Esophagus squamous epithelium (tissue), 5 donors: ENCODE measurements at regions not wholly inside any gene's neighbourhood (a gene's known extent, or its start where the extent isn't known, plus 50 kb on each side); places are given as distances from the start of the nearest gene placed in this dataset.
A peak's percentile ranks its signal among the peaks of the same experiment; 100 is the strongest.

ENCODE experiments used
- DNase-seq: peaks from one replicate; lab custom pipeline; 2025; lab: John Stamatoyannopoulos, UW
- H3K27ac ChIP-seq, 4 donors: fragments of 200-600 bp; sonication (generic); one replicate each; pipeline ENCODE4 v1.5.1; 2016 to 2019; ENCODE audit warnings: mild to moderate bottlenecking in 1 of 4
- H3K27me3 ChIP-seq, 4 donors: fragments of 200-600 bp; sonication (generic); 1 replicate in 3 of 4; 2 replicates in 1 of 4; pipeline versions ENCODE4 v1.5.1 to v1.6.0; 2017 to 2021; ENCODE audit warnings: antibody characterized with exemption in 1 of 4
- H3K36me3 ChIP-seq, 3 donors: fragments of 200-600 bp; sonication (generic); one replicate each; pipeline ENCODE4 v1.5.1; 2016 to 2019
- H3K4me1 ChIP-seq, 3 donors: fragments of 200-600 bp; sonication (generic); one replicate each; pipeline ENCODE4 v1.5.1; 2017 to 2019
- H3K4me3 ChIP-seq, 4 donors: fragments of 200-600 bp; sonication (generic); 1 replicate in 3 of 4; 2 replicates in 1 of 4; pipeline ENCODE4 v1.5.1; 2016 to 2019; ENCODE audit warnings: mild to moderate bottlenecking in 2 of 4, moderate library complexity in 1 of 4
- H3K9me3 ChIP-seq, 3 donors: fragments of 200-600 bp; sonication (generic); one replicate each; pipeline ENCODE4 v1.5.1; 2016 to 2019
- POLR2A ChIP-seq, 4 donors: fragments of 450-650 bp; IDR thresholded peaks; one replicate each; pipeline ENCODE4 v1.6.1; 2017; ENCODE audit warnings: antibody characterized with exemption in 4 of 4, mild to moderate bottlenecking in 4 of 4, moderate library complexity in 3 of 4
- WGBS, 2 donors: methylation state at CpG; one replicate each; pipeline ENCODE4 v1.1.5; 2018; 5-methylcytosine and 5-hydroxymethylcytosine counted together
- intact Hi-C: fragments of 100-400 bp; cut with DNase I; formaldehyde crosslinking; loops from one replicate; pipeline ENCODE4 v1.15.0; 2022
- TF ChIP-seq, protein P1 (sequence below), 6 experiments: fragments of 450-650 bp in 4 of 6; fragments of 200-600 bp in 2 of 6; sonication (generic) in 2 of 6; IDR thresholded peaks; one replicate each; pipeline ENCODE4 v1.5.1; 2016 to 2019; ENCODE audit warnings: antibody characterized with exemption in 6 of 6, mild to moderate bottlenecking in 4 of 6, moderate library complexity in 4 of 6
- donor health status: DM: yes; HTN: yes; CAD: no.

DNA sequence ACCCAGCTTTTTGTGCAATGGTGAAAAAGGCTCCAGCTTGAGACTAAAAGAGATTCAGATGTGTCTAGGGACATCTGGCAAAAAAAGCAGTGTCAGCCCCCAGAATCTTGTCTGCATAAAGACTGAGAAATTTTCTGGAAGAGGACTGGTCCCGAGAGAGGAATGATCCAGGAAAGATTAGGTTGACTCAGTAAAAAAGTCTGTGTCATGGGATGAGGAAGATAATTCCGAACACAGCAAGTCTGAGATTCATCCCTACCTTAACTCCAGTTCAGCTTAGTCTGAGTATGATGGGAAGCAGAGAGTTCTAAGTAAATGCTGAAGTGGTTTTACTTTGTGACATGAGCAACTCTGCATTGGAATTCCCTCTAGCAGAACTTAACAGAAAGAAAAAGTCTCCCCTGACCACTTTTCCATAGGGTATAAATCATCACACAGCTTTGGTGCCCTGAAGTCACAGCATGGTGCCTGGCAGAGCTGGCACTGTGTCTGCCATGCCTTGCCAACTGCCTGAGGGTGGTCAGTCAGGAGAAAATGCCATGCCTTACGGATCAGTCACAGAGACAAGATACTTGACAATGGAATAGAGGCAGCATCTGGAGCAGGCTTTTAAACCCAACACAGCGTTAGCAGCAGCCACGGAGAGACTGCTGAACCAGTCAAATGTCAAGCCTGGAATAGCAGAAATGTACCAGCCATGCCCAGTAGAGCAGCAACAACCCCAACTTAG lies 153.4 kb downstream of the ZC3H11B start:
- H3K4me1 ChIP-seq: peaks cover 0 to 16% (median 4%) of the 10 kb centered on the region in 3 donors
- H3K36me3 ChIP-seq: no peaks in the 10 kb centered on the region
- H3K27ac ChIP-seq: peak overlapping the region in 2 of 4 donors; percentile 51 to 63
- no peak overlapping the region for H3K4me3 ChIP-seq
- WGBS, 2 donors: 63 to 64% methylated on average over 3 to 5 of the region's 5 CpGs
- no peaks in the 10 kb centered on the region for H3K27me3 ChIP-seq
- DNase-seq: no peak
- intact Hi-C loops: no loop called here
- no peak for TF ChIP-seq POLR2A (IDR thresholded peaks at IDR 0.05)
- TF ChIP-seq, protein P1, sequence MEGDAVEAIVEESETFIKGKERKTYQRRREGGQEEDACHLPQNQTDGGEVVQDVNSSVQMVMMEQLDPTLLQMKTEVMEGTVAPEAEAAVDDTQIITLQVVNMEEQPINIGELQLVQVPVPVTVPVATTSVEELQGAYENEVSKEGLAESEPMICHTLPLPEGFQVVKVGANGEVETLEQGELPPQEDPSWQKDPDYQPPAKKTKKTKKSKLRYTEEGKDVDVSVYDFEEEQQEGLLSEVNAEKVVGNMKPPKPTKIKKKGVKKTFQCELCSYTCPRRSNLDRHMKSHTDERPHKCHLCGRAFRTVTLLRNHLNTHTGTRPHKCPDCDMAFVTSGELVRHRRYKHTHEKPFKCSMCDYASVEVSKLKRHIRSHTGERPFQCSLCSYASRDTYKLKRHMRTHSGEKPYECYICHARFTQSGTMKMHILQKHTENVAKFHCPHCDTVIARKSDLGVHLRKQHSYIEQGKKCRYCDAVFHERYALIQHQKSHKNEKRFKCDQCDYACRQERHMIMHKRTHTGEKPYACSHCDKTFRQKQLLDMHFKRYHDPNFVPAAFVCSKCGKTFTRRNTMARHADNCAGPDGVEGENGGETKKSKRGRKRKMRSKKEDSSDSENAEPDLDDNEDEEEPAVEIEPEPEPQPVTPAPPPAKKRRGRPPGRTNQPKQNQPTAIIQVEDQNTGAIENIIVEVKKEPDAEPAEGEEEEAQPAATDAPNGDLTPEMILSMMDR (IDR thresholded peaks at IDR 0.05): no peak
- no peaks in the 10 kb centered on the region for H3K9me3 ChIP-seq

DNA sequence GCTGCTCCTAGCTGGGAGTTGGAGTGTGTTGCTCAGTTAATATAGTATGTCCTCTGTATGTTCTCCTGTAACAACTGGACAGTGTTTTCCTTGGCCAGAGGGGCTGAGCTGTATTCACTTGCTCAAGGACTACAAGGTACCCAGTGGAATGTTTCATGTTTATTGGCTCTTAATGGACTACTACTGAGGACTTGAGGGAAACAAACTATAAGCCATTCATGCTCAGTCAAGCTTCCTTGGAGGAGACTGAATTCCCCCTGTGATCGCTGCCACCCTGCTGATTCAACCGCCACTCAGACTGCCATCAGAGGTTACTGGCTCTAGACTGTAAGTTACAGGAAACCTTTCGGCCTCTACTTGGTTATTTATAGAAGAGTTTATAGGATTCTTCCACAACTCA lies 166.6 kb downstream of the ZC3H11B start:
- intact Hi-C loops: no loop called here
- Histone ChIP-seq H3K27me3 (no peaks in the 10 kb centered on the region), H3K4me3 (no peak overlapping the region), H3K36me3 (no peaks in the 10 kb centered on the region), H3K27ac (no peak overlapping the region), H3K4me1 (no peaks in the 10 kb centered on the region), H3K9me3 (no peaks in the 10 kb centered on the region)
- WGBS, 2 donors: 76 to 81% methylated on average over 3 of the region's 3 CpGs
- TF ChIP-seq, protein P1 (IDR thresholded peaks at IDR 0.05): no peak
- no peak for TF ChIP-seq POLR2A (IDR thresholded peaks at IDR 0.05)
- DNase-seq: no peak

DNA sequence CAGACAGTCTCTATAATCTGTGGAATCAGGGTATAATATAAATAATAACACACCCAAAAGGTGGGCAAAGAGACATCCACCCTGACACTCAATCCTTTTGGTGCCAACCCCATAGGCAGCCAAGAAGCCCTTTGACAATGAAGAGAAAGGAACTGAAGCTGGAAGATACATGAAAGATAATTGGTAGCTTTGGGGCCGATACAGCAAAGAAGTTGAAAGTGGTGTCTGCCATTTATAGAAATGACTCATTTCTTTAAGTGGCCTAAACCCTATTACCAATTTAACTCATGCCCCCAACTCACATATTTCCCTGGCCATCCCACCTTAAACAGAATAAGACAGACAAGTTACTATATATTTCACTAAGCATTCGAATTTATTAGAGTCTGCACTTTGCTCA lies 167.0 kb downstream of the ZC3H11B start:
- H3K9me3 ChIP-seq: no peaks in the 10 kb centered on the region
- intact Hi-C loops: no loop called here
- H3K4me3 ChIP-seq: no peak overlapping the region
- 83 to 100% methylated on average over 2 of the region's 2 CpGs for WGBS, 2 donors
- TF ChIP-seq, protein P1 (IDR thresholded peaks at IDR 0.05): no peak
- TF ChIP-seq POLR2A (IDR thresholded peaks at IDR 0.05): no peak
- H3K36me3 ChIP-seq: no peaks in the 10 kb centered on the region
- no peak overlapping the region for H3K27ac ChIP-seq
- no peak for DNase-seq
- H3K4me1 ChIP-seq: no peaks in the 10 kb centered on the region
- no peaks in the 10 kb centered on the region for H3K27me3 ChIP-seq

DNA sequence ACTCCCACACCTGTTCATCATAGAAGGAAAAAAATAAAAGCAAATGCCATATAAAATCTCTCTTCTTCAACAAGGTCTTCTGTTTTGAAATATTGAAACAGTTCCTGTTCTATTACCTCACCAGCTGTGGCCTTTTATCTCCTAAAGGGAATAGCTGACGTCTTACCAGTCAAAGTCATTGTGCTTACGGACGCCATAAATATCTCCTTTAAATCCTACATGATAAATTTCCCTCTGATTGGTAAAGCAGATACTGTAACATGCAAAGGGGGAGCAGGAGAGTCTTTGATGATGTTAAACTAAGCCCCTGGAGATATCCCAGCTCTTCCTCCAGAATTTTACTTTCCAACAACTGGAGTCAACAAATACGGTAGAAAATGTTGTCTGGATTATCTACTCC lies 168.4 kb downstream of the ZC3H11B start:
- intact Hi-C loops: no loop called here
- no peaks in the 10 kb centered on the region for H3K36me3 ChIP-seq
- no peak overlapping the region for H3K27ac ChIP-seq
- no peaks in the 10 kb centered on the region for H3K4me1 ChIP-seq
- TF ChIP-seq, protein P1 (IDR thresholded peaks at IDR 0.05): no peak
- TF ChIP-seq POLR2A (IDR thresholded peaks at IDR 0.05): no peak
- no peaks in the 10 kb centered on the region for H3K27me3 ChIP-seq
- H3K9me3 ChIP-seq: no peaks in the 10 kb centered on the region
- no peak overlapping the region for H3K4me3 ChIP-seq
- WGBS, 2 donors: 78 to 87% methylated on average over 4 of the region's 4 CpGs
- DNase-seq: no peak

DNA sequence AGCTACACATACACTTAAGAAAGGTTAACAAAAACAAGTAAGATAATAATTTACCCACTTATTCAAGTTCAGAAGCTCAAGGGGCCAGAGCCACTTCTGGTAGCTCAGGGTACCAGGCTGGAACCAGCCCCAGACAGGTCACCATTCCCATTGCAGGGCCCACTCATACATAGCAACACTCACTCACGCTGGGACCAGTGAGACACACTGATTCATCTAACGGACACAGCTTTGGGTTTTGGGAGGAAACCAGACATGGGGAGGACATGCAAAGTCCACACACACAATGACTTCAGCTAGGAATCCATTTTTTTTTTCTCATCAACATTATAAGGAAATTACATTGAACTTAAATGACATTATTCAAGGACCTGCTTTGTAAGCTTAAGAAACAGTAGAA lies 169.1 kb downstream of the ZC3H11B start:
- DNase-seq: no peak
- Histone ChIP-seq H3K4me1 (no peaks in the 10 kb centered on the region), H3K4me3 (no peak overlapping the region), H3K36me3 (no peaks in the 10 kb centered on the region), H3K27ac (no peak overlapping the region), H3K9me3 (no peaks in the 10 kb centered on the region), H3K27me3 (no peaks in the 10 kb centered on the region)
- intact Hi-C loops: no loop called here
- WGBS, 2 donors: 83 to 88% methylated on average over 2 of the region's 2 CpGs
- TF ChIP-seq, protein P1 (IDR thresholded peaks at IDR 0.05): no peak
- no peak for TF ChIP-seq POLR2A (IDR thresholded peaks at IDR 0.05)
